PC-3 (cell line): ENCODE measurements at regions not wholly inside any gene's neighbourhood (a gene's known extent, or its start where the extent isn't known, plus 50 kb on each side); places are given as distances from the start of the nearest gene placed in this dataset.

Experiments used
- EZH2 ChIP-seq: fragments of 300-600 bp; sonication (generic); IDR thresholded peaks from one replicate; pipeline ENCODE4 v1.6.1; 2017; ENCODE audit warnings: antibody characterized with exemption, mild to moderate bottlenecking, low read length; ENCODE audit not compliant: unreplicated experiment
- TF ChIP-seq, protein P1 (sequence below): fragments of 300-600 bp; sonication (generic); conservative IDR thresholded peaks from 2 replicates; pipeline ENCODE4 v1.5.1; 2017; ENCODE audit warnings: antibody characterized with exemption, low read depth, mild to moderate bottlenecking, low read length

DNA sequence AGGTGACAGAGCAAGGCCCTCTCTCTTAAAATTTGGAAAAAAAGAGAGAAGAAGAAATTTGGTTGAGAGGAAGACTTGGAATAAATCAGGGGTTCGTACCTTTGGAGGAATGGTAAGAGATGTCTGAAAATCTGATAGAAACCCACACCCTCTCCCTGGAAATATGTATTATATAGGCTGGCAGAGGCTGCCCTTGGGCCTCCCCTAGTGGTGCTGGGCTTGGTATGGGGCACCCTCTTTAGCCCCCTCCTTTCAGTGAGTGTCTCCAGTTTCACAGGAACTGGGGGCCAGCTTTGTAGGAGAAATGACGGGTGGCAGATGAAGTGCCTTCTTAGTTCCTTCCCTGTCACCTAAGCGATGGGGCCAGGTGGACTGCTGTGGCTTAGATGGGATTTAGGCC lies 82.9 kb upstream of the SLC2A1 start:
- TF ChIP-seq, protein P1, sequence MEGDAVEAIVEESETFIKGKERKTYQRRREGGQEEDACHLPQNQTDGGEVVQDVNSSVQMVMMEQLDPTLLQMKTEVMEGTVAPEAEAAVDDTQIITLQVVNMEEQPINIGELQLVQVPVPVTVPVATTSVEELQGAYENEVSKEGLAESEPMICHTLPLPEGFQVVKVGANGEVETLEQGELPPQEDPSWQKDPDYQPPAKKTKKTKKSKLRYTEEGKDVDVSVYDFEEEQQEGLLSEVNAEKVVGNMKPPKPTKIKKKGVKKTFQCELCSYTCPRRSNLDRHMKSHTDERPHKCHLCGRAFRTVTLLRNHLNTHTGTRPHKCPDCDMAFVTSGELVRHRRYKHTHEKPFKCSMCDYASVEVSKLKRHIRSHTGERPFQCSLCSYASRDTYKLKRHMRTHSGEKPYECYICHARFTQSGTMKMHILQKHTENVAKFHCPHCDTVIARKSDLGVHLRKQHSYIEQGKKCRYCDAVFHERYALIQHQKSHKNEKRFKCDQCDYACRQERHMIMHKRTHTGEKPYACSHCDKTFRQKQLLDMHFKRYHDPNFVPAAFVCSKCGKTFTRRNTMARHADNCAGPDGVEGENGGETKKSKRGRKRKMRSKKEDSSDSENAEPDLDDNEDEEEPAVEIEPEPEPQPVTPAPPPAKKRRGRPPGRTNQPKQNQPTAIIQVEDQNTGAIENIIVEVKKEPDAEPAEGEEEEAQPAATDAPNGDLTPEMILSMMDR = no peak
- no peak for TF ChIP-seq EZH2
